Ishikawa (cell line): ENCODE measurements at regions not wholly inside any gene's neighbourhood (a gene's known extent, or its start where the extent isn't known, plus 50 kb on each side); places are given as distances from the start of the nearest gene placed in this dataset.

ENCODE experiments used
- CEBPB ChIP-seq: IDR thresholded peaks from 2 replicates; pipeline ENCODE4 v1.6.1; 2012
- CREB1 ChIP-seq: IDR thresholded peaks from 2 replicates; pipeline ENCODE4 v1.6.1; 2012; ENCODE audit warnings: low read depth
- EGR1 ChIP-seq: IDR thresholded peaks from 2 replicates; pipeline ENCODE4 v1.6.1; 2012
- EP300 ChIP-seq: IDR thresholded peaks from 2 replicates; pipeline ENCODE4 v1.6.1; 2012; ENCODE audit warnings: borderline replicate concordance
- FOXM1 ChIP-seq: IDR thresholded peaks from 2 replicates; pipeline ENCODE4 v1.6.1; 2012; ENCODE audit warnings: low read depth, borderline replicate concordance
- NFIC ChIP-seq: IDR thresholded peaks from 2 replicates; pipeline ENCODE4 v1.6.1; 2012
- RAD21 ChIP-seq: IDR thresholded peaks from 2 replicates; pipeline ENCODE4 v1.6.1; 2012; ENCODE audit warnings: low read depth
- TAF1 ChIP-seq: IDR thresholded peaks from 2 replicates; pipeline ENCODE4 v1.6.1; 2012; ENCODE audit warnings: low read depth, mild to moderate bottlenecking
- TCF12 ChIP-seq: IDR thresholded peaks from 2 replicates; pipeline ENCODE4 v1.6.1; 2012; ENCODE audit warnings: low read depth
- TEAD4 ChIP-seq: IDR thresholded peaks from 2 replicates; pipeline ENCODE4 v1.6.1; 2012
- YY1 ChIP-seq: IDR thresholded peaks from 2 replicates; pipeline ENCODE4 v1.6.1; 2012; ENCODE audit warnings: low read depth
- ZBTB7A ChIP-seq: IDR thresholded peaks from 2 replicates; pipeline ENCODE4 v1.6.1; 2012; ENCODE audit warnings: low read depth
- TF ChIP-seq, protein P1 (sequence below): IDR thresholded peaks from 2 replicates; pipeline ENCODE4 v1.6.1; 2012
- TF ChIP-seq, protein P2 (sequence below): IDR thresholded peaks from 2 replicates; pipeline ENCODE4 v1.6.1; 2012; ENCODE audit warnings: low read depth, mild to moderate bottlenecking
- TF ChIP-seq, protein P3 (sequence below): IDR thresholded peaks from 2 replicates; pipeline ENCODE4 v1.6.1; 2012

DNA sequence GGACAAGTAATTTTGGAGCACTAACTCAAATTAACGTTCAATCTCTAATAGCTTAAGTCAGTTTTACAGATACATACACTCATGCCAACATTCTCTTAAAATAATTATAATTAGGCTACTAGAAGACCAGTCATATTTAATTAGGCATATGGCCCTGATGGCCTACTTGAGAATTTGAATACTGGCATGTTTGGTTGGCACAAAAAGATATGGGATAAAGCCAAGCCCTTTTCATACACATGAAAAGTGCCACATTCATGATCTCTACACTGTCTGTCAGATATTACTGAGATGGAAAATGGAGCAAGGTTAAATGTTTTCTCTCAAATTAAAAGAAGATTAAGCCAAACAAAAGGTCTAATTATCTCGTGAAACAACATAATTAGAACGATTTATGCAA is 1091.0 kb downstream of the C4orf33 start:
- TF ChIP-seq, protein P1, sequence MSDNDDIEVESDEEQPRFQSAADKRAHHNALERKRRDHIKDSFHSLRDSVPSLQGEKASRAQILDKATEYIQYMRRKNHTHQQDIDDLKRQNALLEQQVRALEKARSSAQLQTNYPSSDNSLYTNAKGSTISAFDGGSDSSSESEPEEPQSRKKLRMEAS, result no peak
- TF ChIP-seq, protein P2, sequence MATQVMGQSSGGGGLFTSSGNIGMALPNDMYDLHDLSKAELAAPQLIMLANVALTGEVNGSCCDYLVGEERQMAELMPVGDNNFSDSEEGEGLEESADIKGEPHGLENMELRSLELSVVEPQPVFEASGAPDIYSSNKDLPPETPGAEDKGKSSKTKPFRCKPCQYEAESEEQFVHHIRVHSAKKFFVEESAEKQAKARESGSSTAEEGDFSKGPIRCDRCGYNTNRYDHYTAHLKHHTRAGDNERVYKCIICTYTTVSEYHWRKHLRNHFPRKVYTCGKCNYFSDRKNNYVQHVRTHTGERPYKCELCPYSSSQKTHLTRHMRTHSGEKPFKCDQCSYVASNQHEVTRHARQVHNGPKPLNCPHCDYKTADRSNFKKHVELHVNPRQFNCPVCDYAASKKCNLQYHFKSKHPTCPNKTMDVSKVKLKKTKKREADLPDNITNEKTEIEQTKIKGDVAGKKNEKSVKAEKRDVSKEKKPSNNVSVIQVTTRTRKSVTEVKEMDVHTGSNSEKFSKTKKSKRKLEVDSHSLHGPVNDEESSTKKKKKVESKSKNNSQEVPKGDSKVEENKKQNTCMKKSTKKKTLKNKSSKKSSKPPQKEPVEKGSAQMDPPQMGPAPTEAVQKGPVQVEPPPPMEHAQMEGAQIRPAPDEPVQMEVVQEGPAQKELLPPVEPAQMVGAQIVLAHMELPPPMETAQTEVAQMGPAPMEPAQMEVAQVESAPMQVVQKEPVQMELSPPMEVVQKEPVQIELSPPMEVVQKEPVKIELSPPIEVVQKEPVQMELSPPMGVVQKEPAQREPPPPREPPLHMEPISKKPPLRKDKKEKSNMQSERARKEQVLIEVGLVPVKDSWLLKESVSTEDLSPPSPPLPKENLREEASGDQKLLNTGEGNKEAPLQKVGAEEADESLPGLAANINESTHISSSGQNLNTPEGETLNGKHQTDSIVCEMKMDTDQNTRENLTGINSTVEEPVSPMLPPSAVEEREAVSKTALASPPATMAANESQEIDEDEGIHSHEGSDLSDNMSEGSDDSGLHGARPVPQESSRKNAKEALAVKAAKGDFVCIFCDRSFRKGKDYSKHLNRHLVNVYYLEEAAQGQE, result no peak
- TF ChIP-seq CREB1 (no peak), FOXM1 (no peak), NFIC (no peak), TAF1 (no peak)

DNA sequence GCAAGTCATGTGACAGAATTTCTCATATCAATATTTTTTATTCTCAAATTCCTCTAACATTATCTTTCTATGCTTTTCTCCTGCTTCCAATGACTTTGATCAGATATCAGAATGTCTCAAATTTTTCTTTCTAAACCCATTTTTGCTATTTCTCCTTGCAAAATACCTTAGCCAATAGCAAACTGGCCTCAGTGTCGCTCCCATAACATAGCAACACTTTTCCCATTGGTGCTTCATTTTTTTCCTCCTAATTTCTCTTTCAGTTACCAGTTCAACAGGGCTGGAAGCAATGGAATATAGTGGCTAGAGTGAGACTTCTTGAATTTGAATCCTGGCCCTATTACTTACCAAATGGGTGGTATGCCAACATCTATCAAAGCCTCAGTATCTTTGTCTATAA is 1091.6 kb downstream of the C4orf33 start:
- TF ChIP-seq, protein P1, result no peak
- no peak for TF ChIP-seq YY1

DNA sequence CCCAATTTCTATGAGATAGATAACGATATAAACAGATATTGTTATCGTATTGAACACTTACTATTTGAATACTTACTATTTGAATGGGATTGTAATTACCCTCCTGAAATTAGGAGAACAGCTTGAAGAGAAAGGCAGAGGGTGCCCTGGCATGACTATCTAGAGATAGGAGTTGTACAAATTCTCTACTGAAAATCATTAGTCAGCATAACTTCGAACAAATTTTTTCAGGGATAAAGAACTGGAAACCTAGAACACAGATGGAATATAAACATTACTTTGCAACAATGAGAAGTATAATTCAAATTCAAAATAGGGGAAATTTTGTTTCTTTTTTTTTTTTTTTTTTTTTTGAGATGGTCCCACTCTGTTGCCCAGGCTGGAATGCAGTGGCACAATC is 1096.8 kb downstream of the C4orf33 start:
- TF ChIP-seq TAF1 (no peak), RAD21 (no peak), TEAD4 (no peak)

GRCh38 chr4:130197946-130198345 is 1102.0 kb downstream of the C4orf33 start:
- no peak for TF ChIP-seq FOXM1
- no peak for TF ChIP-seq ZBTB7A
- TF ChIP-seq, protein P2, result no peak
- TF ChIP-seq, protein P3, sequence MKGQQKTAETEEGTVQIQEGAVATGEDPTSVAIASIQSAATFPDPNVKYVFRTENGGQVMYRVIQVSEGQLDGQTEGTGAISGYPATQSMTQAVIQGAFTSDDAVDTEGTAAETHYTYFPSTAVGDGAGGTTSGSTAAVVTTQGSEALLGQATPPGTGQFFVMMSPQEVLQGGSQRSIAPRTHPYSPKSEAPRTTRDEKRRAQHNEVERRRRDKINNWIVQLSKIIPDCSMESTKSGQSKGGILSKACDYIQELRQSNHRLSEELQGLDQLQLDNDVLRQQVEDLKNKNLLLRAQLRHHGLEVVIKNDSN, result no peak
- TF ChIP-seq TEAD4, result no peak
- no peak for TF ChIP-seq YY1
- TF ChIP-seq EP300, result no peak
- no peak for TF ChIP-seq NFIC
- TF ChIP-seq CREB1, result no peak
- no peak for TF ChIP-seq TCF12
- no peak for TF ChIP-seq CEBPB
- no peak for TF ChIP-seq EGR1
- no peak for TF ChIP-seq RAD21
- no peak for TF ChIP-seq TAF1
- TF ChIP-seq, protein P1, result no peak

DNA sequence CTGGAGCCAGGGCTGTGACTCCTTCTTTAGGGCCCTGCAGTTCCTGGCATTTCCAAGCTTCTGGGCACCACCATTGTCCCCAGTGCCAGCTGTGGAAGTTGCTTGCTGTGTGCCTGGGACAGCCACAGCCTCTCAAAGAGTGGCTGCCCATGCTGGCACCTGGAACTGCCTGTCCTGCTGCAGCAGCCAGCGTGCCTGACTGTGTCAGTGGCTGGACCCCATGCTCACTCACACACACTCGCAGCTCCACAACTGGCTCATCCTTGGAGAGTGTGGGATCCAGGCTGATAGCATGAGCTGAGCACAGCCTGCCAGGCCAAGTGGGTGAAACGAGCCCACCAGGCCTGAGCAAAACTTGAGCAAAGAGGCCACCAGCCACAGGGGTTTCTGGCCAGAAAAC is 1107.6 kb downstream of the C4orf33 start:
- TF ChIP-seq FOXM1 (no peak), EP300 (no peak), EGR1 (no peak), YY1 (no peak), ZBTB7A (no peak), CEBPB (no peak), TAF1 (no peak), TCF12 (no peak), RAD21 (no peak)
- TF ChIP-seq, protein P3, result no peak
- TF ChIP-seq, protein P1, result no peak

GRCh38 chr4:130210864-130211263 is 1114.9 kb downstream of the C4orf33 start:
- TF ChIP-seq EP300, result no peak

DNA sequence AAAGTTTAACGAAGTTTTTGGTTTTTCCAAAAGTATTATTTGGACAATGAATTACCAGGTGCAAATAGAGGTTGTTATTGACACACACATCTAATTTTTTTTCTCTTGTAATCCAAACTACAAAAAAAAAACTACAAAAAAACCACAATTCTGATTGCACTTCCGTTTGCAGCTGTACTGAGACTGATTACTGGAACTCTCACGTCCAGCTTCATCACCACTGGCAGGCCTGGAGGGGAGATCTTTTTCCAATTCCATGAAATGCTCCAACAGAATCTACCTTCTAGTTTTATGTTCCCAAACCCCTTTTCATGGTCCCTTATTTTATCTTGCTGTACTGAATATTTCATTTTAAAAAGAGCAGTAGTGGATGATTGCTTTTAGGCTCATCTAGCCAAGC is 1118.3 kb downstream of the C4orf33 start:
- TF ChIP-seq CEBPB (no peak), EP300 (no peak), TEAD4 (no peak), RAD21 (no peak), NFIC (no peak), YY1 (no peak), CREB1 (no peak), FOXM1 (no peak), TAF1 (no peak), ZBTB7A (no peak), TCF12 (no peak), EGR1 (no peak)
- TF ChIP-seq, protein P3, result no peak
- TF ChIP-seq, protein P1, result no peak
- TF ChIP-seq, protein P2, result no peak
